ENCODE measurements at regions not wholly inside any gene's neighbourhood (a gene's known extent, or its start where the extent isn't known, plus 50 kb on each side); places are given as distances from the start of the nearest gene placed in this dataset.

DNA sequence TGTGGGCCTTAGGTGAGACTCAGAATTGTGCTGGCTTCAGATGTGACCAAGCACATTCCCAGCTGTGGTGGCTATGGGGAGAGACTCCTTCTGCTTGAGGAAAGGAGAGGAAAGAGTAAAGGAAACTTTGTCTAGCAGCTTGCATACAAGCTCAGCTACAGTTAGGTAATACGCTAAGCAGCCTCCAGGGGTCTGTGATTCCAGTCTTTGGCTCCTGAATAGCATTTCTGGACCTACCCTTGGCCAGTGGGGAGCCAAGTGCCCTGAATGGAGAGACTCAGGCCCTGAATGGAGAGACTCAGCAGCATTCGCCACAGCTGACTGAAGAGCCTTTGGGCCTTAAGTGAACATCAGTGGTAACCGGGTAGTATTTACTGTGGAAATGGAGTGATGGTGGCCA lies 227.4 kb upstream of the CDH7 start:
- DNase-seq (ENCODE audit: low spot score) = no peak
- H3K27ac Mint-ChIP-seq (ENCODE audit: unreplicated experiment) = no peak overlapping the region
- no peaks in the 10 kb centered on the region for H3K4me1 Mint-ChIP-seq (ENCODE audit: low read depth)
- H3K36me3 Mint-ChIP-seq (ENCODE audit: low read depth) = no peaks in the 10 kb centered on the region
- peaks cover 18% of the 10 kb centered on the region for H3K9me3 Mint-ChIP-seq (ENCODE audit: low read depth)
- TF ChIP-seq, protein P1, sequence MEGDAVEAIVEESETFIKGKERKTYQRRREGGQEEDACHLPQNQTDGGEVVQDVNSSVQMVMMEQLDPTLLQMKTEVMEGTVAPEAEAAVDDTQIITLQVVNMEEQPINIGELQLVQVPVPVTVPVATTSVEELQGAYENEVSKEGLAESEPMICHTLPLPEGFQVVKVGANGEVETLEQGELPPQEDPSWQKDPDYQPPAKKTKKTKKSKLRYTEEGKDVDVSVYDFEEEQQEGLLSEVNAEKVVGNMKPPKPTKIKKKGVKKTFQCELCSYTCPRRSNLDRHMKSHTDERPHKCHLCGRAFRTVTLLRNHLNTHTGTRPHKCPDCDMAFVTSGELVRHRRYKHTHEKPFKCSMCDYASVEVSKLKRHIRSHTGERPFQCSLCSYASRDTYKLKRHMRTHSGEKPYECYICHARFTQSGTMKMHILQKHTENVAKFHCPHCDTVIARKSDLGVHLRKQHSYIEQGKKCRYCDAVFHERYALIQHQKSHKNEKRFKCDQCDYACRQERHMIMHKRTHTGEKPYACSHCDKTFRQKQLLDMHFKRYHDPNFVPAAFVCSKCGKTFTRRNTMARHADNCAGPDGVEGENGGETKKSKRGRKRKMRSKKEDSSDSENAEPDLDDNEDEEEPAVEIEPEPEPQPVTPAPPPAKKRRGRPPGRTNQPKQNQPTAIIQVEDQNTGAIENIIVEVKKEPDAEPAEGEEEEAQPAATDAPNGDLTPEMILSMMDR (IDR thresholded peaks at IDR 0.05) = no peak
- H3K4me3 Mint-ChIP-seq (ENCODE audit: unreplicated experiment) = no peak overlapping the region
- H3K27me3 Mint-ChIP-seq (ENCODE audit: low read depth) = no peaks in the 10 kb centered on the region

DNA sequence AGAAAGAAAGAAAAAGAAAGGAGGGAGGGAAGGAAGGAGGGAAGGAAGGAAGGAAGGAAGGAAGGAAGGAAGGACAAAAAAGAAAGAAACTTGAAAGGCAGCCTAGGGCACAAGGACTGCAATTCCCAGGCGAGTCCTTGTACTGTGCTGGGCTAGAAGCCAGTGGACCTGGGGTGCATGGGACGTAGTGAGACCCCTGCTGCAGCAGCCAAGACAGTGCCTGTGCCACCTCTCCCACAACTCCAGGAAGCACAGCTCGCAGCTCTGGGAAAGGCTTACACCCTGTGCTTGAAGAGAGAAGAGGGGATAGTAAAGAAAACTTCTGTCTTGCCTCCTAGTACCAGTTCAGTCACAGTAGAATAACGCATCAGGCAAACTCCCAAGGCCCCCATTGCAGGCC lies 227.9 kb upstream of the CDH7 start:
- TF ChIP-seq, protein P1 (IDR thresholded peaks at IDR 0.05) = no peak
- Mint-ChIP-seq H3K9me3 (ENCODE audit: low read depth) (peaks cover 18% of the 10 kb centered on the region), H3K27me3 (ENCODE audit: low read depth) (no peaks in the 10 kb centered on the region), H3K4me3 (ENCODE audit: unreplicated experiment) (no peak overlapping the region), H3K27ac (ENCODE audit: unreplicated experiment) (no peak overlapping the region), H3K36me3 (ENCODE audit: low read depth) (no peaks in the 10 kb centered on the region), H3K4me1 (ENCODE audit: low read depth) (no peaks in the 10 kb centered on the region)
- DNase-seq (ENCODE audit: low spot score) = no peak

DNA sequence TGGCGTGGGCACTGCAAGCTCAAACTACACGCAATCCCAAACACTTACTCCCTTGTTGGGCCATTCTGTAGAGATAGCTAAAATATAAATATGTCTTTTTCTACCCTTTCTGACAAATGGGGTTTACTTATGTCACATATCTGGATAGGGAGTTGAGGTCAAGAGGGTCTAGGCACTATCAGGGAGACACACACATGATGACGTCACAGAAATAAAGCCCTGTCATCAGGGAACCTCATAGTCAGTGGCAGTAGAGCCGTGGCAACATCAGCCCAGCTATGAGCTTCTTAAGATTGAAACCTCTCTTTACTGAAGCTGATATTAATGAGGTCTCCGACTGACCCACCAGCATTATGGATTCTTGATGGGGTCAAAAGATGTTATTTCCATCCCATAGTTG lies 234.6 kb upstream of the CDH7 start:
- H3K4me3 Mint-ChIP-seq (ENCODE audit: unreplicated experiment) = no peak overlapping the region
- no peaks in the 10 kb centered on the region for H3K9me3 Mint-ChIP-seq (ENCODE audit: low read depth)
- no peak for DNase-seq (ENCODE audit: low spot score)
- TF ChIP-seq, protein P1 (IDR thresholded peaks at IDR 0.05) = no peak
- H3K4me1 Mint-ChIP-seq (ENCODE audit: low read depth) = no peaks in the 10 kb centered on the region
- H3K27me3 Mint-ChIP-seq (ENCODE audit: low read depth) = peaks cover 2% of the 10 kb centered on the region
- H3K27ac Mint-ChIP-seq (ENCODE audit: unreplicated experiment) = no peak overlapping the region
- H3K36me3 Mint-ChIP-seq (ENCODE audit: low read depth) = no peaks in the 10 kb centered on the region

DNA sequence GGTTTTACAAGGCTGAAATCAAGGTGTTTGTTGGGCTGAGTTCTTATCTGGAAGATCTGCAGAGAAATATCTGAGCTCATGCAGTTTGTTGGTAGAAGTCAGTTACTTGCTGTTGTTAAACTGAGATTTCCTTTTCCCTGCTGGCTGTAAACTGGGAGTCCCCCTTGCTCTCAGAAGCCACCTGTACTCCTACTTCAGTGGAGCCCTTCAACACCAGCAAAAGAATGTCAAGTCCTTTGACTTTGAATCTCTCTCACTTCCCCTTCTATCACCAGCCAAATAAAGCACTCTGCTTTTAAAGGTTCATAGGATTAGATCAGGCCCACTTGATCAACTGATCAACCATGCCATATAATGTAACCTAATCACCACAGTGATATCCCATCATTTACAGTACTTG lies 252.2 kb upstream of the CDH7 start:
- Mint-ChIP-seq H3K4me3 (ENCODE audit: unreplicated experiment) (no peak overlapping the region), H3K27me3 (ENCODE audit: low read depth) (no peaks in the 10 kb centered on the region), H3K27ac (ENCODE audit: unreplicated experiment) (no peak overlapping the region), H3K36me3 (ENCODE audit: low read depth) (no peaks in the 10 kb centered on the region), H3K9me3 (ENCODE audit: low read depth) (no peaks in the 10 kb centered on the region), H3K4me1 (ENCODE audit: low read depth) (no peaks in the 10 kb centered on the region)
- TF ChIP-seq, protein P1 (IDR thresholded peaks at IDR 0.05) = no peak
- DNase-seq (ENCODE audit: low spot score) = no peak

DNA sequence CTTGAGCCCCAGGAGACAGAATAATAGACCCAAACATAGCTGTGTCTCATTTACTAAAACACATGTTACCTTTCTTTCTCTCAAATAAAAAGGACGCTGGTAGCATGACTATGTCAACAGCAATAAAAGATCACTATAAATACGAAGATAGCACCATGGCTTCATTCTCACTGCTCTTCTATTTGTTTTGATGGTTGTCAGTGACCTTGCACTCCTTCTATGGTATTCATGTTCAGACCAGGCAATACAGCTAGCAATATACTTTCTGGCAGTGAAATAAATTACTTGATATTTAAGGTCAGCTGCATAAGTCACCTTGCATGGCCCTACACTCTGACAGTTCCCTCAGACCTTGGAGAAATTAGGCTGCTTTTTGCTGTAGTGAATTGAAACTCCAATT lies 263.2 kb upstream of the CDH7 start:
- Mint-ChIP-seq H3K27me3 (ENCODE audit: low read depth) (peaks cover 4% of the 10 kb centered on the region), H3K9me3 (ENCODE audit: low read depth) (no peaks in the 10 kb centered on the region), H3K36me3 (ENCODE audit: low read depth) (no peaks in the 10 kb centered on the region), H3K4me3 (ENCODE audit: unreplicated experiment) (no peak overlapping the region), H3K27ac (ENCODE audit: unreplicated experiment) (no peak overlapping the region), H3K4me1 (ENCODE audit: low read depth) (no peaks in the 10 kb centered on the region)
- DNase-seq (ENCODE audit: low spot score) = no peak
- TF ChIP-seq, protein P1 (IDR thresholded peaks at IDR 0.05) = no peak

Data from chondrocyte (in vitro differentiated cells).